K562 (cell line): ENCODE measurements at regions not wholly inside any gene's neighbourhood (a gene's known extent, or its start where the extent isn't known, plus 50 kb on each side); places are given as distances from the start of the nearest gene placed in this dataset.
A peak's percentile ranks its signal among the peaks of the same experiment; 100 is the strongest.

ENCODE experiments used
- ATAC-seq: fragments of 200-7000 bp; cut with Tn5 transposase; 3 replicates; pipeline ENCODE4 v1.9.1; 2020; ENCODE audit warnings: moderate library complexity
- BruUV-seq: library from RNA; stranded (reverse); fragments of 400-500 nt; replicated peaks from 2 replicates; lab custom pipeline; 2021; lab: Mats Ljungman, UMichigan
- CTCF ChIA-PET: fragments of 300-600 bp; formaldehyde crosslinking; extraction: SDS; loops from one replicate; lab custom pipeline; 2021; ENCODE audit warnings: low intra/inter-chr PET ratio; lab: Yijun Ruan, JAX
- POLR2A ChIA-PET: fragments of 300-600, 350-650 bp; sonication (Branson Sonifier 250); formaldehyde crosslinking; extraction: SDS; loops from one replicate; lab custom pipeline; 2021; ENCODE audit warnings: antibody characterized with exemption, inconsistent platforms; lab: Yijun Ruan, JAX
- DNase-seq, 4 experiments: peaks; one replicate each; pipeline versions ENCODE4 v3.0.0 to v3.0.0-alpha.2; 2011 to 2018; ENCODE audit warnings: low spot score in 3 of 4, mixed read lengths in 3 of 4; ENCODE audit errors: extremely low read depth in 1 of 4
- FAIRE-seq: peaks from 2 replicates; lab custom pipeline; 2011; peaks lifted over from hg19 to GRCh38; lab: Jason Lieb, UNC
- H2AFZ ChIP-seq: 2 replicates; pipeline ENCODE4 v1.6.0; 2011; ENCODE audit warnings: low read depth, low read length, control low read depth, inconsistent platforms
- H3K27ac ChIP-seq: fragments of 200-600 bp; 3 replicates; pipeline ENCODE4 v1.8.0; 2011; ENCODE audit warnings: low read depth, mild to moderate bottlenecking, control low read depth, inconsistent platforms, low read length, moderate library complexity, mixed read lengths; ENCODE audit errors: extremely low read depth
- H3K27me3 ChIP-seq, 2 experiments: fragments of 300-600 bp in 1 of 2; 2 replicates in 1 of 2; 3 replicates in 1 of 2; pipeline versions ENCODE4 v1.6.0 to v1.8.0; 2011; ENCODE audit warnings: inconsistent platforms in 2 of 2, low read length in 2 of 2, mild to moderate bottlenecking in 1 of 2, mixed read lengths in 1 of 2, moderate library complexity in 1 of 2; ENCODE audit not compliant: control insufficient read depth in 2 of 2, insufficient read depth in 2 of 2
- H3K36me3 ChIP-seq: fragments of 300-600 bp; 3 replicates; pipeline ENCODE4 v1.8.0; 2011; ENCODE audit warnings: mild to moderate bottlenecking, low read length, inconsistent platforms; ENCODE audit not compliant: control insufficient read depth, insufficient read depth
- H3K4me1 ChIP-seq, 2 experiments: fragments of 200-600 bp in 1 of 2; replicated peaks in 1 of 2; 2 replicates in 1 of 2; 3 replicates in 1 of 2; pipeline versions ENCODE4 v1.5.1 to v1.8.0; 2011; ENCODE audit warnings: inconsistent platforms in 2 of 2, low read length in 2 of 2, mild to moderate bottlenecking in 1 of 2, mixed read lengths in 1 of 2, moderate library complexity in 1 of 2; ENCODE audit not compliant: control insufficient read depth in 2 of 2, insufficient read depth in 2 of 2
- H3K4me2 ChIP-seq: 2 replicates; pipeline ENCODE4 v1.6.1; 2011; ENCODE audit warnings: low read length, control low read depth, inconsistent platforms, mixed read lengths; ENCODE audit not compliant: insufficient read depth
- H3K4me3 ChIP-seq: fragments of 200-600 bp; sonication (generic), shearing (Covaris generic); 2 replicates; pipeline ENCODE4 v1.5.1; 2016; ENCODE audit warnings: control low read depth, inconsistent platforms
- H3K79me2 ChIP-seq: fragments of 200-600 bp; 3 replicates; pipeline ENCODE4 v1.8.0; 2011; ENCODE audit warnings: low read length, inconsistent platforms; ENCODE audit not compliant: control insufficient read depth, insufficient read depth
- H3K9ac ChIP-seq, 2 experiments: 2 replicates each; pipeline versions ENCODE4 v1.6.0 to v1.6.1; 2011; ENCODE audit warnings: low read depth in 2 of 2, low read length in 2 of 2, control low read depth in 1 of 2, inconsistent platforms in 1 of 2, mild to moderate bottlenecking in 1 of 2, mixed read lengths in 1 of 2; ENCODE audit not compliant: insufficient read depth in 1 of 2
- H3K9me1 ChIP-seq: one replicate; pipeline ENCODE4 v1.6.0; 2011; ENCODE audit warnings: inconsistent platforms, mild to moderate bottlenecking, low read length, moderate library complexity; ENCODE audit not compliant: control insufficient read depth, insufficient read depth
- H3K9me3 ChIP-seq: replicated peaks from 2 replicates; pipeline ENCODE4 v1.5.1; 2011; ENCODE audit warnings: low read depth, low read length, inconsistent platforms; ENCODE audit not compliant: control insufficient read depth, insufficient read depth
- H4K20me1 ChIP-seq: replicated peaks from 2 replicates; pipeline ENCODE4 v1.6.1; 2011; ENCODE audit warnings: low read length, inconsistent platforms, mixed read lengths; ENCODE audit not compliant: control insufficient read depth, insufficient read depth
- ARID2 ChIP-seq: fragments of 450-650 bp; IDR thresholded peaks from 2 replicates; pipeline ENCODE4 v1.6.1; 2017; ENCODE audit warnings: antibody characterized with exemption, mild to moderate bottlenecking
- CBFB ChIP-seq: sonication (generic); formaldehyde crosslinking; IDR thresholded peaks from 2 replicates; pipeline ENCODE4 v1.4.0; 2020; ENCODE audit warnings: mild to moderate bottlenecking, missing genetic modification reagents
- POLR2A ChIP-seq: fragments of 450-650 bp; conservative IDR thresholded peaks from 2 replicates; pipeline ENCODE4 v1.6.1; 2016
- PTBP1 ChIP-seq: fragments of 200-400 bp; formaldehyde crosslinking; IDR thresholded peaks from 2 replicates; pipeline ENCODE4 v1.6.1; 2017; ENCODE audit warnings: low read depth, low read length
- RFX1 ChIP-seq: fragments of 450-650 bp; IDR thresholded peaks from 2 replicates; pipeline ENCODE4 v1.6.1; 2016; ENCODE audit warnings: mild to moderate bottlenecking, moderate library complexity
- ZNF140 ChIP-seq: fragments of 250-450 bp; sonication (Bioruptor Pico); IDR thresholded peaks from 2 replicates; pipeline ENCODE4 v1.8.0; 2021; ENCODE audit warnings: moderate library complexity, mild to moderate bottlenecking, inconsistent platforms
- WGBS: fragments of 100-300 bp; shearing (Covaris generic); methylation state at CpG from one replicate; pipeline ENCODE4 v1.1.6; 2016; ENCODE audit warnings: low coverage, mixed read lengths; ENCODE audit not compliant: insufficient coverage; ENCODE audit errors: missing lambda C conversion rate; 5-methylcytosine and 5-hydroxymethylcytosine counted together
- in situ Hi-C: fragments of 300-500 bp; cut with MboI; formaldehyde crosslinking; loops from 4 replicates; pipeline ENCODE4 v1.15.0; 2018; ENCODE audit warnings: inconsistent platforms, mixed read lengths
- intact Hi-C: fragments of 100-400 bp; cut with micrococcal nuclease; formaldehyde crosslinking; loops from 2 replicates; pipeline ENCODE4 v1.14.2; 2022

DNA sequence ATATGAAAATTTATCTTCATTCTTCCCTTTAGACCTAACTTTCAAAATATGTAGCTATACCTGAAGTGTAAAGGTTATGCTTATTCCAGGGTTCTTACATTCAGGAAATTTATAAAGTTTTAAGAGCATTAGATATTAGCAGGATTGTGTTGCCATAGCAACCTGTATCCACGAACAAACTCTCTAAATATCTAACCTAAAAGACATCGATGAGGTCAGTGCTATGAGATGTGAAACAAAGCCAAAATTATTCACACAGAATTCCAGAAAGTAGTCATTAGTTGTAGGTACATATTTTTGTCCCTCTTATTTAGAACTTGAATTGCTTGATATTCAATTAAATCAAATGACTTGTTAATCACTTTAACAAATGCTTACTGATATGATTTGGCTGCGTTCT, 705.3 kb downstream of the SOCS6 start:
- Histone ChIP-seq H3K4me1 (no peaks in the 10 kb centered on the region), H3K9me1 (no peaks in the 10 kb centered on the region), H3K79me2 (no peaks in the 10 kb centered on the region), H3K27me3 (no peaks in the 10 kb centered on the region), H3K9ac (no peak overlapping the region), H3K36me3 (no peaks in the 10 kb centered on the region), H3K4me2 (no peak overlapping the region), H3K4me3 (no peak overlapping the region), H3K27ac (no peak overlapping the region), H3K9me3 (no peaks in the 10 kb centered on the region), H2AFZ (no peak overlapping the region), H4K20me1 (no peaks in the 10 kb centered on the region)
- DNase-seq (no peak), ATAC-seq (no peak), FAIRE-seq (no peak)
- intact Hi-C loops (no loop called here), in situ Hi-C loops (no loop called here)
- BruUV-seq, result no TSS peak
- TF ChIP-seq RFX1 (peak; percentile 39), PTBP1 (no peak)
- WGBS, result 2% methylated on average over 3 of the region's 3 CpGs
- CTCF ChIA-PET, result no interaction called here
- POLR2A ChIA-PET, result no interaction called here

DNA sequence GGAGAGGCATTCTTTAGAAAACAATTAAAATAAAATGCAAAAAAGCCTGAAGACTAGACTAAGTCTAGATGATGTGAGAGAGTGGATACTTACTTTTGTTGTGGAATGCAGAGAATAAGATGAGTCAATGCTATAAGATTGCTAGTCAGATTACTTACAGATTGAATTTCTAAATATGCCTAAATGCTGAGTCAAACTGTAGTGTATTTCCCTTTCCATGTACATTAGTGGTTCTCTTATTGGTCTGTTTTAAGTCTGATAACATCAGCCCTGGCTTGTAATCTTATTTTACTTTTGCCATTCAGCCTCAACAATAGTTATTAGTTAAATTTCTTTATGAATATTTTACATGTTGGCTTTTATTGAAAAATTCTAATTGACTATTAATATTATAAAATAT, 702.7 kb downstream of the SOCS6 start:
- Histone ChIP-seq H3K4me3 (no peak overlapping the region), H3K27ac (no peak overlapping the region), H3K9ac (no peak overlapping the region), H3K27me3 (no peaks in the 10 kb centered on the region), H3K4me1 (no peaks in the 10 kb centered on the region), H3K79me2 (no peaks in the 10 kb centered on the region), H2AFZ (no peak overlapping the region), H3K4me2 (no peak overlapping the region), H4K20me1 (no peaks in the 10 kb centered on the region), H3K36me3 (no peaks in the 10 kb centered on the region), H3K9me1 (no peaks in the 10 kb centered on the region), H3K9me3 (no peaks in the 10 kb centered on the region)
- FAIRE-seq, result no peak
- ChIA-PET CTCF (no interaction called here), POLR2A (no interaction called here)
- no peak for ATAC-seq
- TF ChIP-seq ZNF140 (CRISPR knock-in tag) (no peak), CBFB (CRISPR knock-in tag) (no peak), ARID2 (no peak), POLR2A (no peak)
- in situ Hi-C loops (no loop called here), intact Hi-C loops (no loop called here)
- BruUV-seq, result no TSS peak
- DNase-seq, result no peak
